ENCODE measurements at regions not wholly inside any gene's neighbourhood (a gene's known extent, or its start where the extent isn't known, plus 50 kb on each side); places are given as distances from the start of the nearest gene placed in this dataset.

DNA sequence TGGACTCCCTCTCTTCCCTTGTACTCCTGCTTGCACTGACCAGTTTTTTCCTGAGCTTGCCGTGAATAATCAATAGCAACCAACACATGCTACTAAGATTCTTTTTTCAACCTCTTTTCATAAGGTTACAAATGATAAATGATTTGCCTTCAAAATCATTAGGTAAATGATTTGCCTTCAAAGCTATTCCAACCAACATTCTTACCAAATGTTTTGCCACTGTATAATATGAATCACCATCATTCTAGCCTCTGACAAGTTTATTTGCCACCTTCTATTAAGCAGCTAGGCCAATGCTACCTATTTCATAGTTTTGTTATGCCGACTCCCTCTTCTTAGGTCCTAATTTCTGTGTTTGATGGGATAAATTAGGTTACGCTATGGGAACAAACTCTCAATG lies 385.1 kb downstream of the DTWD2 start:
- Histone ChIP-seq H3K36me3 (replicated peaks; ENCODE audit: low read depth, low read length) (no peaks in the 10 kb centered on the region), H3K4me3 (ENCODE audit: low read length) (no peak overlapping the region), H3K9ac (ENCODE audit: low read length) (no peak overlapping the region), H3K79me2 (ENCODE audit: low read length) (no peaks in the 10 kb centered on the region), H3K4me2 (ENCODE audit: low read length) (no peak overlapping the region), H4K20me1 (ENCODE audit: insufficient read depth, low read length) (no peaks in the 10 kb centered on the region), H3K9me3 (ENCODE audit: insufficient read depth, low read length) (no peaks in the 10 kb centered on the region), H3K27ac (ENCODE audit: low read length) (no peak overlapping the region), H3K4me1 (ENCODE audit: low read length) (no peaks in the 10 kb centered on the region), H2AFZ (ENCODE audit: low read depth, low read length) (no peak overlapping the region), H3K27me3 (ENCODE audit: low read depth, low read length) (no peaks in the 10 kb centered on the region)
- TF ChIP-seq, protein P1, sequence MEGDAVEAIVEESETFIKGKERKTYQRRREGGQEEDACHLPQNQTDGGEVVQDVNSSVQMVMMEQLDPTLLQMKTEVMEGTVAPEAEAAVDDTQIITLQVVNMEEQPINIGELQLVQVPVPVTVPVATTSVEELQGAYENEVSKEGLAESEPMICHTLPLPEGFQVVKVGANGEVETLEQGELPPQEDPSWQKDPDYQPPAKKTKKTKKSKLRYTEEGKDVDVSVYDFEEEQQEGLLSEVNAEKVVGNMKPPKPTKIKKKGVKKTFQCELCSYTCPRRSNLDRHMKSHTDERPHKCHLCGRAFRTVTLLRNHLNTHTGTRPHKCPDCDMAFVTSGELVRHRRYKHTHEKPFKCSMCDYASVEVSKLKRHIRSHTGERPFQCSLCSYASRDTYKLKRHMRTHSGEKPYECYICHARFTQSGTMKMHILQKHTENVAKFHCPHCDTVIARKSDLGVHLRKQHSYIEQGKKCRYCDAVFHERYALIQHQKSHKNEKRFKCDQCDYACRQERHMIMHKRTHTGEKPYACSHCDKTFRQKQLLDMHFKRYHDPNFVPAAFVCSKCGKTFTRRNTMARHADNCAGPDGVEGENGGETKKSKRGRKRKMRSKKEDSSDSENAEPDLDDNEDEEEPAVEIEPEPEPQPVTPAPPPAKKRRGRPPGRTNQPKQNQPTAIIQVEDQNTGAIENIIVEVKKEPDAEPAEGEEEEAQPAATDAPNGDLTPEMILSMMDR (IDR thresholded peaks at IDR 0.05; ENCODE audit: low read depth, low read length) = no peak
- no peak for TF ChIP-seq EZH2phosphoT487 (IDR thresholded peaks at IDR 0.05; ENCODE audit: low read depth)

DNA sequence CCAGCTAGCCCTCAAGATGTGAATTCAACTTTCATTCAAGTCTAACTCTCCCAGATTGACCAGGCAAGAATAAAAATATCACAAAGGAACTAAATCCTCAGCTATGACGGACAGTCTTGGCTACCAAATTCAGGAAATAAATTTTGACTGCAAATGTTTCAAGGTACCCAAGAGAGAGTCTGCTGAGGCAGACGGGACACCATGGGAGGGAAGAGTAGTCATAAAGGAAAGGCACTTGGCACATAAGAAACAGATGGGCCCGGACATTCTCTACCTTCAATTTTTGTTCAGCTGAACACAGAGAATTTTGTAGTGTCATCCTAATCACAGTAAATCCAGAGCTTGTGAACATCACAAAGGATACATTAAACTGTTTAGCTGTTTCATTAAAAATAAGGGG lies 390.0 kb downstream of the DTWD2 start:
- Histone ChIP-seq H3K79me2 (ENCODE audit: low read length) (no peaks in the 10 kb centered on the region), H3K4me1 (ENCODE audit: low read length) (peaks cover 16% of the 10 kb centered on the region), H3K9me3 (ENCODE audit: insufficient read depth, low read length) (no peaks in the 10 kb centered on the region), H3K36me3 (replicated peaks; ENCODE audit: low read depth, low read length) (no peaks in the 10 kb centered on the region), H3K9ac (ENCODE audit: low read length) (no peak overlapping the region), H3K27ac (ENCODE audit: low read length) (no peak overlapping the region), H2AFZ (ENCODE audit: low read depth, low read length) (no peak overlapping the region), H4K20me1 (ENCODE audit: insufficient read depth, low read length) (no peaks in the 10 kb centered on the region), H3K4me2 (ENCODE audit: low read length) (no peak overlapping the region), H3K27me3 (ENCODE audit: low read depth, low read length) (no peaks in the 10 kb centered on the region), H3K4me3 (ENCODE audit: low read length) (no peak overlapping the region)
- TF ChIP-seq, protein P1 (IDR thresholded peaks at IDR 0.05; ENCODE audit: low read depth, low read length) = no peak
- no peak for TF ChIP-seq EZH2phosphoT487 (IDR thresholded peaks at IDR 0.05; ENCODE audit: low read depth)

DNA sequence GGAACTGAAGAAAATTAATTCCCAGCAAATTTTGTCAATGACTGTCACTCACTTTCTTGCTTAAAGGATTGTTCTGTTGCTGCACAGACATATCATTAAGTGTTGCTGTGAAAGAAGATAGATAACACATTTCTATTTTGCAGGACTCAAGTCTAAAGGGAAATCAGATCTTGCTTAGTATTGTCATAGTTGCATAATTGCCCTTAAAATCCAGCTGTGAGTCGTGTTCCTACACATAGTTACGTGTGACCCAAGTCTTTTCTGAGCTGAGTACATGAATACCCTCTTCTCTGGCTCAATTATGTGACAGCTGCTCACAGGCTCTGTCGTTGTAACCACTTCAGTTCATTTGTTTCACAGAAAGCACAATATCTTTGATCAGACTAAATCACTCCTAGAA lies 390.8 kb downstream of the DTWD2 start:
- no peaks in the 10 kb centered on the region for H3K27me3 ChIP-seq (ENCODE audit: low read depth, low read length)
- H2AFZ ChIP-seq (ENCODE audit: low read depth, low read length) = no peak overlapping the region
- peaks cover 22% of the 10 kb centered on the region for H3K4me1 ChIP-seq (ENCODE audit: low read length)
- H3K9me3 ChIP-seq (ENCODE audit: insufficient read depth, low read length) = no peaks in the 10 kb centered on the region
- no peaks in the 10 kb centered on the region for H4K20me1 ChIP-seq (ENCODE audit: insufficient read depth, low read length)
- H3K27ac ChIP-seq (ENCODE audit: low read length) = no peak overlapping the region
- H3K36me3 ChIP-seq (replicated peaks; ENCODE audit: low read depth, low read length) = no peaks in the 10 kb centered on the region
- H3K79me2 ChIP-seq (ENCODE audit: low read length) = no peaks in the 10 kb centered on the region
- H3K4me3 ChIP-seq (ENCODE audit: low read length) = no peak overlapping the region
- H3K9ac ChIP-seq (ENCODE audit: low read length) = no peak overlapping the region
- TF ChIP-seq, protein P1 (IDR thresholded peaks at IDR 0.05; ENCODE audit: low read depth, low read length) = no peak
- TF ChIP-seq EZH2phosphoT487 (IDR thresholded peaks at IDR 0.05; ENCODE audit: low read depth) = no peak
- no peak overlapping the region for H3K4me2 ChIP-seq (ENCODE audit: low read length)

DNA sequence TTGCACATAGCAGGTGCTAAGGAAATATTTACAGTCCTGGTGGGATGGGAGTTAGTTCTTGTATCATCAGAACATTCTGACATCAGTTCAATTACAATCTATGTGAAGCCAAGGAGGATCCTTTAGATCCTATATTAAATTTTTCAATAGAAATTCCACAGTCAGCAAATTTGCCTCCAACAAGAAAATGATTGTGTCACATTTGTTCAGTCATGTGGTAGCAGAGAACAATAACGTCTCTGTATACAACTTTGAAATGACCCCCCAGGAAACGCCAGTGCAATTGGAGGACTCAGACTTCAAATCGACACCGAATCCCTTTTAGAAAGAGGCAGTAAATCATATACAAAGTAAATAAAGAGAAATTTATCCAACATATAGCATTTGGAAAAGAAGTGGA lies 392.1 kb downstream of the DTWD2 start:
- no peak overlapping the region for H3K9ac ChIP-seq (ENCODE audit: low read length)
- H3K27me3 ChIP-seq (ENCODE audit: low read depth, low read length) = no peaks in the 10 kb centered on the region
- H3K36me3 ChIP-seq (replicated peaks; ENCODE audit: low read depth, low read length) = no peaks in the 10 kb centered on the region
- TF ChIP-seq, protein P1 (IDR thresholded peaks at IDR 0.05; ENCODE audit: low read depth, low read length) = no peak
- TF ChIP-seq EZH2phosphoT487 (IDR thresholded peaks at IDR 0.05; ENCODE audit: low read depth) = no peak
- no peak overlapping the region for H3K4me3 ChIP-seq (ENCODE audit: low read length)
- H4K20me1 ChIP-seq (ENCODE audit: insufficient read depth, low read length) = no peaks in the 10 kb centered on the region
- no peak overlapping the region for H2AFZ ChIP-seq (ENCODE audit: low read depth, low read length)
- H3K4me1 ChIP-seq (ENCODE audit: low read length) = peaks cover 22% of the 10 kb centered on the region
- no peaks in the 10 kb centered on the region for H3K79me2 ChIP-seq (ENCODE audit: low read length)
- no peaks in the 10 kb centered on the region for H3K9me3 ChIP-seq (ENCODE audit: insufficient read depth, low read length)
- H3K4me2 ChIP-seq (ENCODE audit: low read length) = no peak overlapping the region
- H3K27ac ChIP-seq (ENCODE audit: low read length) = no peak overlapping the region

Measured in OCI-LY3 (cell line).